Mesenchymal stem cell (in vitro differentiated cells and primary cell): ENCODE measurements at regions not wholly inside any gene's neighbourhood (a gene's known extent, or its start where the extent isn't known, plus 50 kb on each side); places are given as distances from the start of the nearest gene placed in this dataset.

ENCODE experiments used
- DNase-seq: peaks from one replicate; pipeline ENCODE4 v3.0.0-alpha.2; 2013
- H2AFZ ChIP-seq: one replicate; pipeline ENCODE4 v1.6.1; 2013; ENCODE audit warnings: low read depth, mild to moderate bottlenecking, control low read depth, inconsistent platforms, low read length, moderate library complexity
- H2AK5ac ChIP-seq: 2 replicates; pipeline ENCODE4 v1.6.1; 2013; ENCODE audit warnings: low read length, moderate library complexity, mild to moderate bottlenecking, inconsistent platforms; ENCODE audit not compliant: severe bottlenecking
- H2BK120ac ChIP-seq: one replicate; pipeline ENCODE4 v1.6.1; 2013; ENCODE audit warnings: low read depth, mild to moderate bottlenecking, inconsistent platforms, low read length, moderate library complexity
- H2BK12ac ChIP-seq, 2 experiments: one replicate each; pipeline ENCODE4 v1.6.1; 2013; ENCODE audit warnings: inconsistent platforms in 2 of 2, low read length in 2 of 2, mild to moderate bottlenecking in 2 of 2, moderate library complexity in 2 of 2, control low read depth in 1 of 2
- H2BK15ac ChIP-seq: one replicate; pipeline ENCODE4 v1.6.1; 2013; ENCODE audit warnings: mild to moderate bottlenecking, low read depth, inconsistent platforms; ENCODE audit not compliant: poor library complexity, severe bottlenecking
- H2BK5ac ChIP-seq: 2 replicates; pipeline ENCODE4 v1.6.1; 2013; ENCODE audit warnings: low read depth, mild to moderate bottlenecking, low read length, control low read depth, inconsistent platforms; ENCODE audit not compliant: poor library complexity, severe bottlenecking
- H3K14ac ChIP-seq, 2 experiments: one replicate each; pipeline ENCODE4 v1.6.1; 2013; ENCODE audit warnings: inconsistent platforms in 2 of 2, low read length in 2 of 2, control low read depth in 1 of 2, mild to moderate bottlenecking in 1 of 2, moderate library complexity in 1 of 2
- H3K18ac ChIP-seq, 2 experiments: one replicate each; pipeline ENCODE4 v1.6.1; 2013; ENCODE audit warnings: inconsistent platforms in 2 of 2, low read length in 2 of 2, control low read depth in 1 of 2, low read depth in 1 of 2, mild to moderate bottlenecking in 1 of 2
- H3K23ac ChIP-seq, 2 experiments: one replicate each; pipeline ENCODE4 v1.6.1; 2013; ENCODE audit warnings: inconsistent platforms in 2 of 2, low read length in 2 of 2, mild to moderate bottlenecking in 2 of 2, moderate library complexity in 2 of 2, control low read depth in 1 of 2
- H3K27ac ChIP-seq: 2 replicates; pipeline ENCODE4 v1.5.1; 2013; ENCODE audit warnings: mild to moderate bottlenecking, moderate library complexity, low read length, control low read depth, inconsistent platforms; ENCODE audit not compliant: poor library complexity, severe bottlenecking
- H3K27me3 ChIP-seq, 2 experiments: 2 replicates each; pipeline versions ENCODE4 v1.6.1 to v1.7.0; 2013; ENCODE audit warnings: low read length in 2 of 2, mild to moderate bottlenecking in 2 of 2, moderate library complexity in 2 of 2, control low read depth in 1 of 2, inconsistent platforms in 1 of 2; ENCODE audit not compliant: control insufficient read depth in 1 of 2, insufficient read depth in 1 of 2
- H3K36me3 ChIP-seq, 2 experiments: 2 replicates each; pipeline versions ENCODE4 v1.6.1 to v1.7.0; 2013; ENCODE audit warnings: low read length in 2 of 2, control low read depth in 1 of 2, inconsistent platforms in 1 of 2, low read depth in 1 of 2, mild to moderate bottlenecking in 1 of 2; ENCODE audit not compliant: insufficient read depth in 2 of 2, control insufficient read depth in 1 of 2
- H3K4ac ChIP-seq, 2 experiments: one replicate each; pipeline ENCODE4 v1.6.1; 2013; ENCODE audit warnings: inconsistent platforms in 2 of 2, low read length in 2 of 2, mild to moderate bottlenecking in 2 of 2, moderate library complexity in 2 of 2, control low read depth in 1 of 2, low read depth in 1 of 2
- H3K4me1 ChIP-seq: 2 replicates; pipeline ENCODE4 v1.6.1; 2013; ENCODE audit warnings: low read depth, low read length, control low read depth; ENCODE audit not compliant: control insufficient read depth, insufficient read depth
- H3K4me2 ChIP-seq: 2 replicates; pipeline ENCODE4 v1.6.1; 2013; ENCODE audit warnings: low read length, mild to moderate bottlenecking, inconsistent platforms; ENCODE audit not compliant: poor library complexity, severe bottlenecking
- H3K4me3 ChIP-seq, 2 experiments: 2 replicates each; pipeline versions ENCODE4 v1.5.1 to v1.7.0; 2013; ENCODE audit warnings: low read length in 2 of 2, mild to moderate bottlenecking in 2 of 2, control low read depth in 1 of 2, low read depth in 1 of 2; ENCODE audit not compliant: insufficient read depth in 1 of 2
- H3K79me1 ChIP-seq: replicated peaks from 2 replicates; pipeline ENCODE4 v1.6.1; 2013; ENCODE audit warnings: mild to moderate bottlenecking, control low read depth, low read length, inconsistent platforms; ENCODE audit not compliant: poor library complexity, severe bottlenecking
- H3K9ac ChIP-seq: 2 replicates; pipeline ENCODE4 v1.7.0; 2013; ENCODE audit warnings: mild to moderate bottlenecking, low read length, moderate library complexity
- H3K9me3 ChIP-seq: 2 replicates; pipeline ENCODE4 v1.7.0; 2013; ENCODE audit warnings: mild to moderate bottlenecking, low read length; ENCODE audit not compliant: control insufficient read depth
- H4K8ac ChIP-seq: one replicate; pipeline ENCODE4 v1.6.1; 2013; ENCODE audit warnings: inconsistent platforms, mild to moderate bottlenecking, low read length, moderate library complexity
- H4K91ac ChIP-seq: one replicate; pipeline ENCODE4 v1.6.1; 2013; ENCODE audit warnings: mild to moderate bottlenecking, low read length, inconsistent platforms
- WGBS: methylation state at CpG from one replicate; pipeline ENCODE4 v1.1.7; 2013; ENCODE audit warnings: mixed read lengths; 5-methylcytosine and 5-hydroxymethylcytosine counted together

GRCh38 chr17:13240851-13241250 lies 223.0 kb upstream of the ELAC2 start:
- DNase-seq: no peak
- H3K4me3 ChIP-seq: no peak overlapping the region
- no peak overlapping the region for H3K4me2 ChIP-seq
- 80% methylated on average over 1 of the region's 1 CpG for WGBS
- H3K9ac ChIP-seq: no peak overlapping the region
- H3K14ac ChIP-seq: no peak overlapping the region
- no peaks in the 10 kb centered on the region for H3K36me3 ChIP-seq
- H3K4me1 ChIP-seq: no peaks in the 10 kb centered on the region
- H3K27ac ChIP-seq: no peak overlapping the region
- H2BK15ac ChIP-seq: no peak overlapping the region
- no peak overlapping the region for H2AFZ ChIP-seq
- H2BK12ac ChIP-seq: no peak overlapping the region
- no peak overlapping the region for H4K8ac ChIP-seq
- no peak overlapping the region for H3K23ac ChIP-seq
- no peak overlapping the region for H3K18ac ChIP-seq
- H3K4ac ChIP-seq: no peak overlapping the region
- H3K9me3 ChIP-seq: no peaks in the 10 kb centered on the region
- H3K27me3 ChIP-seq: peaks cover 0 to 3% of the 10 kb centered on the region in 2 experiments
- no peak overlapping the region for H2BK120ac ChIP-seq
- H3K79me1 ChIP-seq: no peaks in the 10 kb centered on the region
- no peak overlapping the region for H4K91ac ChIP-seq
- H2AK5ac ChIP-seq: no peak overlapping the region
- H2BK5ac ChIP-seq: no peak overlapping the region

- no peak overlapping the region for H2BK12ac ChIP-seq
- H3K79me1 ChIP-seq: no peaks in the 10 kb centered on the region
- H3K36me3 ChIP-seq: no peaks in the 10 kb centered on the region
Measured at GRCh38 chr17:13230350-13231264, 212.8 kb upstream of the ELAC2 start.

GRCh38 chr17:13228225-13228624 lies 210.4 kb upstream of the ELAC2 start:
- no peaks in the 10 kb centered on the region for H3K79me1 ChIP-seq
- no peak overlapping the region for H3K23ac ChIP-seq
- no peak overlapping the region for H2AFZ ChIP-seq
- no peak overlapping the region for H3K18ac ChIP-seq
- H2AK5ac ChIP-seq: no peak overlapping the region
- H4K8ac ChIP-seq: no peak overlapping the region
- H3K4me2 ChIP-seq: no peak overlapping the region
- no peaks in the 10 kb centered on the region for H3K36me3 ChIP-seq
- H3K9me3 ChIP-seq: no peaks in the 10 kb centered on the region
- H2BK15ac ChIP-seq: no peak overlapping the region
- H3K4me1 ChIP-seq: no peaks in the 10 kb centered on the region
- DNase-seq: no peak
- no peak overlapping the region for H4K91ac ChIP-seq
- H3K9ac ChIP-seq: no peak overlapping the region
- H3K27ac ChIP-seq: no peak overlapping the region
- H2BK120ac ChIP-seq: no peak overlapping the region
- H2BK12ac ChIP-seq: no peak overlapping the region
- no peak overlapping the region for H3K4me3 ChIP-seq
- no peak overlapping the region for H3K14ac ChIP-seq
- H3K27me3 ChIP-seq: peaks cover 0 to 37% of the 10 kb centered on the region in 2 experiments
- H3K4ac ChIP-seq: no peak overlapping the region
- WGBS: 80% methylated on average over 2 of the region's 2 CpGs
- H2BK5ac ChIP-seq: no peak overlapping the region

More at GRCh38 chr17:13230350-13231264, 212.8 kb upstream of the ELAC2 start:
- Histone ChIP-seq H3K18ac (no peak overlapping the region), H3K4me1 (no peaks in the 10 kb centered on the region), H4K8ac (no peak overlapping the region), H2AK5ac (no peak overlapping the region), H2BK5ac (no peak overlapping the region), H3K27me3 (peaks cover 0 to 41% of the 10 kb centered on the region in 2 experiments), H2AFZ (no peak overlapping the region), H3K4me3 (no peak overlapping the region), H3K9ac (no peak overlapping the region), H3K4ac (no peak overlapping the region), H3K9me3 (no peaks in the 10 kb centered on the region), H4K91ac (no peak overlapping the region), H2BK15ac (no peak overlapping the region), H3K27ac (no peak overlapping the region), H3K4me2 (no peak overlapping the region), H3K23ac (no peak overlapping the region), H2BK120ac (no peak overlapping the region), H3K14ac (no peak overlapping the region)
- WGBS: 82% methylated on average over 9 of the region's 11 CpGs
- DNase-seq: no peak

GRCh38 chr17:13222975-13223374 lies 205.1 kb upstream of the ELAC2 start:
- WGBS: 69% methylated on average over 3 of the region's 4 CpGs
- H3K14ac ChIP-seq: no peak overlapping the region
- no peak overlapping the region for H2AK5ac ChIP-seq
- no peak overlapping the region for H3K4me3 ChIP-seq
- no peak overlapping the region for H2BK12ac ChIP-seq
- H3K4me1 ChIP-seq: no peaks in the 10 kb centered on the region
- H4K8ac ChIP-seq: no peak overlapping the region
- no peak overlapping the region for H3K18ac ChIP-seq
- peaks cover 0 to 27% of the 10 kb centered on the region in 2 experiments for H3K27me3 ChIP-seq
- no peak overlapping the region for H3K4me2 ChIP-seq
- no peak overlapping the region for H3K23ac ChIP-seq
- no peak overlapping the region for H3K9ac ChIP-seq
- no peak overlapping the region for H4K91ac ChIP-seq
- no peak overlapping the region for H3K4ac ChIP-seq
- H3K9me3 ChIP-seq: no peaks in the 10 kb centered on the region
- H3K36me3 ChIP-seq: no peaks in the 10 kb centered on the region
- no peak overlapping the region for H2BK15ac ChIP-seq
- no peak overlapping the region for H2AFZ ChIP-seq
- H2BK120ac ChIP-seq: no peak overlapping the region
- H3K79me1 ChIP-seq: no peaks in the 10 kb centered on the region
- H2BK5ac ChIP-seq: no peak overlapping the region
- no peak overlapping the region for H3K27ac ChIP-seq
- DNase-seq: no peak
